ENCODE measurements at regions not wholly inside any gene's neighbourhood (a gene's known extent, or its start where the extent isn't known, plus 50 kb on each side); places are given as distances from the start of the nearest gene placed in this dataset.
"Not testable (repeated sequence)": the region's sequence is repeated elsewhere in the genome, so short reads cannot be mapped to it uniquely, and the experiment has no call there.

DNA sequence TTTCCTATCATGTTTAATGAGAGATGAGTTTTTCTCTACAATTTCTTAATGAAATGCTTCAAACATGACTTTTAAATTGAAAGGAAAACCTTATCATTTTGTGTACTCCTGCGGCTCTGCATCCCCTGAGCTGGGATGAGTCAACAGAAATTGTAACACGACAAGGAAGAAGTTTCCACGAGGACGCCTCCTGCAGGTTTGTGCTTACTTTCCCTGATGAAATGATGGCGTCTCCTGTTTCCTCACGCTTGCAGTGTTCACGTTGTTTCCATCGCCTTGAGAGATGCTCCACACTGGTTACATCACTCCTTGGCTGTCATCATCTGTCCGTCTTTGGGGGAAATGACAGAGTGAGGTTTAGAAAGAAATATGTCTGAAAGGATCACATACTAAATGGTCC lies 233.7 kb upstream of the ZFP64 start:
- no peak overlapping the region for H3K27ac ChIP-seq
- no peak for DNase-seq (ENCODE audit: low read depth, low spot score)

GRCh38 chr20:52424357-52424942 lies 232.9 kb upstream of the ZFP64 start:
- not testable (repeated sequence) for H3K27ac ChIP-seq; DNase-seq (ENCODE audit: low read depth, low spot score)

DNA sequence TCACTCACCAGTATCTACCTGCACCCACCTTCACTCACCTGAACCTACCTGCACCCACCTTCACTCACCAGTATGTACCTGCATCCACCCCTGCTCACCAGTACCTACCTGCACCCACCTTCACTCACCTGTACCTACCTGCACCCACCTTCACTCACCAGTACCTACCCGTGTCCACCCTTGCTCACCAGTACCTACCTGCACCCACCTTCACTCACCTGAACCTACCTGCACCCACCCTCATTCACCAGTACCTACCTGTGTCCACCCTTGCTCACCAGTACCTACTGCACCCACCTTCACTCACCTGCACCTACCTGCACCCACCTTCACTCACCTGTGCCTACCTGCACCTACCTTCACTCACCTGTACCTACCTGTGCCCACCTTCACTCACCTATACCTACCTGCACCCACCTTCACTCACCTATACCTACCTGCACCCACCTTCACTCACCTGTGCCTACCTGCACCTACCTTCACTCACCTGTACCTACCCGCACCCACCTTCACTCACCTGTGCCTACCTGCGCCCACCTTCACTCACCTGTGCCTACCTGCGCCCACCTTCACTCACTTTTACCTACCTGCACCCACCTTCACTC lies 232.1 kb upstream of the ZFP64 start:
- not testable (repeated sequence) for DNase-seq (ENCODE audit: low read depth, low spot score); H3K27ac ChIP-seq

DNA sequence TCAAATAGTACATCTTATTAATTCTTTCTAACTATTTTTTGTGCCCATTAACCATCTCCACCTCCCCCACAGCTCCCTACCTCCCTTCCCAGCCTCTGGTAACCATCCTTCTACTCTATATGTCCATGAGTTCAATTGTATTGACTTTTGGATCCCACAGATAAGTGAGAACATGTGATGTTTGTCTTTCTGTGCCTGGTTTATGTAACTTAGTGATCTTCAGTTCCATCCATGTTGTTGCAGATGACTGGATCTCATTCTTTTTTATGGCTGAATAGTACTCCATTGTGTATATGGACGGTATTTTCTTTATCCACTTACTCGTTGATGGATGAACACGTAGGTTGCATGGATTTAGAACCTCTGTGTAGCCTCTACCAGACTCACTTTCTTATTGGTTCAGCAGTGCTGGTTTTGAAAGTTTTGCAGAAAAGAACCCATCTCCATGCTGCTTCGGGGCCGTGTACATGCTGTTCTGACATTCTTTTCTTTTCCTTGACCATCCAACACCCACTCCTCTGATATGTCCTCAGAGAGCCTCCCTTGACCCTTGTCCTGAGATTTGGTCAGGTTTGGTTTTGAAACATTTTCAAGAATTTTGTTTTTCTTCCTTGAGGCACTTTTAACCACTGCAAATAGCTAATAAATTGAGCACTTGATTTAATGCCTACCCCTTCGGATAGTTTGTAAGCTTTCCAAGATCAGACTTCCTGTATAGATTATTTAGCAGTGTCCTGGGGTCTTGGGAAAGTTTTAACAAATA lies 231.2 kb upstream of the ZFP64 start:
- DNase-seq (ENCODE audit: low read depth, low spot score) = no peak
- no peak overlapping the region for H3K27ac ChIP-seq

GRCh38 chr20:52420805-52421204 lies 229.2 kb upstream of the ZFP64 start:
- H3K27ac ChIP-seq = no peak overlapping the region
- no peak for DNase-seq (ENCODE audit: low read depth, low spot score)

- DNase-seq (ENCODE audit: low read depth, low spot score) = no peak
- H3K27ac ChIP-seq = no peak overlapping the region
Observed at GRCh38 chr20:52419205-52419604, 227.6 kb upstream of the ZFP64 start.

GRCh38 chr20:52416953-52417352 lies 225.4 kb upstream of the ZFP64 start:
- no peak for DNase-seq (ENCODE audit: low read depth, low spot score)
- no peak overlapping the region for H3K27ac ChIP-seq

- no peak overlapping the region for H3K27ac ChIP-seq
Observed at GRCh38 chr20:52411611-52412010, 220.0 kb upstream of the ZFP64 start.

DNA sequence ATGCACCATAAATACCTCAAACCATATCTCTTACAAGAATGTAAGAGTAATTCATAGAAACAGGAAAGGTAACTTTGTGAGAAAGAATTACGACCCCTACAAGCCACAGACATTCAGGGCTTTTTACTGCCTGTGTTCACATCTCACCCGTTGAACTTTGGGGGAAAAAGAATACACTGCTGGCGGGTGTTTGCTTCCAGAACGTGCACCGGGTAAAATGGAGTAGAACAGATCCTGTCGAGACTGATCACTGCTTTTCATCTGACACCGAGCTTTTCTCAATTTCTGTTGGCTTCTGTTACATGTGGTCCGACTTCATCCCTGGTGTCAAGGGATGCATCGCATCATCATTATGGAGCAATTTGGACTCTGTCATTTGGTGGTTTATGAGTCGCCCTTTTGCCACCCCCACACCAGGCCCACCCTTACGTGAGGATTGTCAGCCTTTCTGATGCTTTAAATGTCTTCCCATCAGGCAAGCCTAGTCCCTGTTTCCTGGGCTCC lies 219.2 kb upstream of the ZFP64 start:
- H3K27ac ChIP-seq = no peak overlapping the region

More at GRCh38 chr20:52411611-52412010, 220.0 kb upstream of the ZFP64 start:
- DNase-seq (ENCODE audit: low read depth, low spot score) = no peak

DNA sequence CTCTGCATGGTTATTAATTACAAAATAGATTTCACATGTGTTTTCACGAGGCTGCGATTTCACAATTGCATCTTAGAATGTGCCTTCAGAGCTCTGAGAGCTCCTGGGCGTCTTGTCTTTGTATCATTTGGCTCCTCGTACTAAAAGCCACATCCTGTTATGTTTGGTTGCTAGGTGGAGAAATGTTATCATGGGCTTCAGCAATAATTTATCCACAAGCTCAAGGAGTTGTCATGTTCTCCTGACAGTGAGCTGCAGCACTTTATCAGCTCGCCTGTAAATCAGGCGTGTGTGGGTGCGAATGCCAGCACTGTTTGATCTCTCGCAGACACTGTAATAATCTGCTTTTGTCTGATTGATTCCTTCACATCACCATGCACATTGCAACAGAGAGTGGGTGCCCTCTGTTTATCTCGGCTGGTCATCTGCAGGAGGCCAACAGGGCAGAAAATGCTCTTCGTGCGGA lies 218.6 kb upstream of the ZFP64 start:
- H3K27ac ChIP-seq = no peak overlapping the region
- no peak for DNase-seq (ENCODE audit: low read depth, low spot score)

More for the DNA sequence above, 219.2 kb upstream of the ZFP64 start:
- DNase-seq (ENCODE audit: low read depth, low spot score) = no peak

- no peak for DNase-seq (ENCODE audit: low read depth, low spot score)
- H3K27ac ChIP-seq = no peak overlapping the region
Observed at GRCh38 chr20:52405986-52406385, 214.4 kb upstream of the ZFP64 start.

DNA sequence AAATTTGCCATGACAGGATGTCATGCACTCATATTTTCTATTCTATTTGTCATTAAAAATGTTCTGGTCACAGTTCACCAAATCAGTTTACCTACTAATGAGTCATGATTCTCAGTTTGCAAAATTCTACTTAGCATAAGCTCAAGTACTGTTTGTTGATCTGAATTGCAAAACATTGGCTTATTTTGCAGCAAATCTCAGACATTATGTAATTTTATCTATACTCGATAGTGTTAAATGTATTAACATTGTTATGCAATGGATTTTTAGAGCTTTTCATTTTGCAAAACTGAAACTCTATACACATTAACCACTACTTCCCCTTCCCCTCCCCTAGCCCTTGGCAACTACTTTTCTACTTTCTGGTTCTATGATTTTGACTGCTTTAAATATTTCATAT lies 213.8 kb upstream of the ZFP64 start:
- no peak for DNase-seq (ENCODE audit: low read depth, low spot score)
- H3K27ac ChIP-seq = no peak overlapping the region

- DNase-seq (ENCODE audit: low read depth, low spot score) = no peak
- no peak overlapping the region for H3K27ac ChIP-seq
Observed at GRCh38 chr20:52404671-52405070, 213.1 kb upstream of the ZFP64 start.

DNA sequence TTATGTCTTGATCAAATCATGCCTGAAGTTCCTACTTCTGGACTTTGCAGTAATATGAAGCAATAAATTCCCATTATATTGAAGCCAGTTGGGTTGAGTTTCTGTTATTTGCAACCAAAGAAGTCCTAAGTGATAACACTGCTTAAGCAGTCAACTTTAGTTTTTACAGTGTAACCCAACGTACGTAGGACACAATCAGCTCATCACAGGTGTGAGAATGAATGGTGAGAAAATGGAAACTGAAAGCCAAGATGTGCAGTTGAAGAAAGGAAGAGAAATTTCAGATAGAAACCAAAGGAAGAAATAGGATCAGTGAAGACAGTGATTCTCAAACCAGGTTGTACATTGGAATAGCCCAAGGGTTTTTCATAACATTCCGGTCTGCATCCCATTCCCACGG lies 211.4 kb upstream of the ZFP64 start:
- no peak for DNase-seq (ENCODE audit: low read depth, low spot score)
- H3K27ac ChIP-seq = no peak overlapping the region

- no peak for DNase-seq (ENCODE audit: low read depth, low spot score)
- no peak overlapping the region for H3K27ac ChIP-seq
Observed at GRCh38 chr20:52402514-52402913, 210.9 kb upstream of the ZFP64 start.

GRCh38 chr20:52401431-52401830 lies 209.9 kb upstream of the ZFP64 start:
- DNase-seq (ENCODE audit: low read depth, low spot score) = no peak
- no peak overlapping the region for H3K27ac ChIP-seq

DNA sequence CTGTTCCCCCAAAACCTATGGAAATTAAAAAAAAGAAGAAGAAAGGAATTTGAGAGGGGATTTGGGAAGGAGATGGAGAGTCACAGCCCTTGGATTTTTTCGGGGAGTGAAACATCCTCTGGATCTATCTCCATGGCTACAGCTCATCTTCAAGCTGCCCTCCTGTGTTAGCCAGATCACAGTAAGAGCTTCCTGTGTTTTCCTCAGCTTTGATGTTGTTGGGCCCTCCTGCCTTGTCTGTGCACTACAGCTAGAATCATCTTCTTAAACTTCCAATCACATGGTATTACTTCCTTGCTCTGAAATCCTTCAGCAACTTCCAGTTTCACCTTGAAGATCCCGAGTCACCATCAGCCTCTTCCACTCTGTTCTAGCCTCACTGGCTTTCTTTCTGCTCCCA lies 207.8 kb upstream of the ZFP64 start:
- DNase-seq (ENCODE audit: low read depth, low spot score) = no peak
- no peak overlapping the region for H3K27ac ChIP-seq

- no peak overlapping the region for H3K27ac ChIP-seq
- no peak for DNase-seq (ENCODE audit: low read depth, low spot score)
Observed at GRCh38 chr20:52389606-52390005, 198.0 kb upstream of the ZFP64 start.

- DNase-seq (ENCODE audit: low read depth, low spot score) = no peak
Observed at GRCh38 chr20:52383995-52384621, 192.5 kb upstream of the ZFP64 start.

DNA sequence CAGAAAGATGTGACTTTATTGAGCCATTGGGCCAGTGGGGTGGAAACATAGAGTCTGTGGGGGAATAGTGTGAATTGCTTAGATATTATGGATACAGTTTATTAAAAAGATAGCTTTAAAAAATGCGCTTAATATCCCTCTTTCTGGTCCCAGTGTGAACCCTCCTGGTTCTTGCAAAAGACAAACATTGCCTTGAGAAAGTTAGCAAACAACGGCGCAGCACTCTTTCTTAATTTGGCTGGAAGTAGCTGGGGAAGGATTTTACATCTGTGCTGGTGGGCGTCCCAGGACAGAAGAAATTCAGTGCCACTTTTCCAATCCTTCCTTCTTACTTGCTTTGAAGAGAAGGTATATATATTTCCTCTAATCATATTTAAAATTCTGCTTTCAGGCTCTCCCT lies 191.4 kb upstream of the ZFP64 start:
- H3K27ac ChIP-seq = no peak overlapping the region
- DNase-seq (ENCODE audit: low read depth, low spot score) = no peak

More at GRCh38 chr20:52383995-52384621, 192.5 kb upstream of the ZFP64 start:
- no peak overlapping the region for H3K27ac ChIP-seq
